HCT116 (cell line): ENCODE measurements at regions not wholly inside any gene's neighbourhood (a gene's known extent, or its start where the extent isn't known, plus 50 kb on each side); places are given as distances from the start of the nearest gene placed in this dataset.

Source experiments
- ATAC-seq: fragments of 200-7000 bp; cut with Tn5 transposase; 2 replicates; pipeline ENCODE4 v1.9.1; 2020; ENCODE audit warnings: mild to moderate bottlenecking, moderate library complexity
- BruUV-seq: library from RNA; stranded (reverse); fragments of 400-500 nt; replicated peaks from 2 replicates; lab custom pipeline; 2021; lab: Mats Ljungman, UMichigan
- CTCF ChIA-PET: fragments of 300-600 bp; sonication (Branson Sonifier 250); formaldehyde crosslinking; loops from one replicate; lab custom pipeline; 2021; ENCODE audit warnings: antibody characterized with exemption; lab: Charles Lee
- POLR2A ChIA-PET: fragments of 300-600, 350-600 bp; sonication (Branson Sonifier 250); formaldehyde crosslinking; loops from one replicate; lab custom pipeline; 2021; ENCODE audit warnings: antibody characterized with exemption; lab: Charles Lee
- RAD21 ChIA-PET, 2 experiments: fragments of 300-600 bp; sonication (Branson Sonifier 250); formaldehyde crosslinking; loops; one replicate each; lab custom pipeline; 2023; ENCODE audit warnings: low total read pairs in 2 of 2; ENCODE audit not compliant: uncharacterized antibody in 2 of 2, unreplicated experiment in 2 of 2, low non-redundant PET in 1 of 2; lab: Charles Lee
- DNase-seq: peaks from one replicate; pipeline ENCODE4 v3.0.0-alpha.2; 2010; ENCODE audit warnings: low read depth, low spot score
- H2AFZ ChIP-seq: fragments of 200-600 bp; shearing (Covaris generic), sonication (generic); 2 replicates; pipeline ENCODE4 v1.6.1; 2017; ENCODE audit warnings: low read depth, mixed run types, mixed read lengths, antibody characterized with exemption, low read length; ENCODE audit not compliant: poor library complexity, severe bottlenecking
- H3K27ac ChIP-seq: 2 replicates; pipeline ENCODE4 v1.5.1; 2012; ENCODE audit warnings: low read depth, low read length
- H3K27me3 ChIP-seq: fragments of 200-600 bp; sonication (generic); 2 replicates; pipeline ENCODE4 v1.6.1; 2016; ENCODE audit warnings: mixed run types, low read length, mixed read lengths; ENCODE audit not compliant: insufficient read depth
- H3K36me3 ChIP-seq, 2 experiments: fragments of 200-500 bp in 1 of 2; fragments of 200-600 bp in 1 of 2; sonication (Bioruptor generic) in 1 of 2; sonication (generic) in 1 of 2; 2 replicates each; pipeline versions ENCODE4 v1.5.1 to v1.6.1; 2014 to 2016; ENCODE audit warnings: low read length in 2 of 2, inconsistent platforms in 1 of 2, mixed read lengths in 1 of 2, mixed run types in 1 of 2; ENCODE audit not compliant: insufficient read depth in 2 of 2, control insufficient read depth in 1 of 2
- H3K4me1 ChIP-seq, 2 experiments: fragments of 200-600 bp in 1 of 2; sonication (generic) in 1 of 2; 2 replicates each; pipeline versions ENCODE4 v1.5.1 to v1.6.1; 2012 to 2017; ENCODE audit warnings: low read length in 2 of 2, inconsistent platforms in 1 of 2, mild to moderate bottlenecking in 1 of 2, mixed read lengths in 1 of 2, mixed run types in 1 of 2, moderate library complexity in 1 of 2; ENCODE audit not compliant: insufficient read depth in 2 of 2, control insufficient read depth in 1 of 2
- H3K4me2 ChIP-seq: fragments of 200-600 bp; sonication (generic); 2 replicates; pipeline ENCODE4 v1.6.1; 2017; ENCODE audit warnings: mixed run types, low read length, mixed read lengths
- H3K4me3 ChIP-seq, 2 experiments: fragments of 200-600 bp in 1 of 2; sonication (generic) in 1 of 2; replicated peaks in 1 of 2; 2 replicates each; pipeline ENCODE4 v1.5.1; 2011 to 2016; ENCODE audit warnings: low read length in 2 of 2, control low read depth in 1 of 2, low read depth in 1 of 2, mild to moderate bottlenecking in 1 of 2, mixed read lengths in 1 of 2, mixed run types in 1 of 2
- H3K79me2 ChIP-seq: fragments of 200-600 bp; sonication (generic); 2 replicates; pipeline ENCODE4 v1.6.1; 2017; ENCODE audit warnings: mild to moderate bottlenecking, mixed run types, low read length, moderate library complexity, mixed read lengths; ENCODE audit not compliant: insufficient read depth
- H3K9ac ChIP-seq: fragments of 200-600 bp; sonication (generic); 2 replicates; pipeline ENCODE4 v1.6.1; 2016; ENCODE audit warnings: low read length, mixed read lengths
- H3K9me2 ChIP-seq: fragments of 200-600 bp; sonication (generic), shearing (Covaris generic); 2 replicates; pipeline ENCODE4 v1.6.1; 2017; ENCODE audit warnings: mixed run types, mild to moderate bottlenecking, moderate library complexity; ENCODE audit not compliant: insufficient read depth
- H3K9me3 ChIP-seq, 2 experiments: fragments of 200-500 bp in 1 of 2; fragments of 200-600 bp in 1 of 2; sonication (Bioruptor generic) in 1 of 2; sonication (generic) in 1 of 2; 2 replicates each; pipeline ENCODE4 v1.6.1; 2014 to 2017; ENCODE audit warnings: low read length in 2 of 2, mixed read lengths in 2 of 2, inconsistent platforms in 1 of 2, low read depth in 1 of 2, mild to moderate bottlenecking in 1 of 2, mixed run types in 1 of 2, moderate library complexity in 1 of 2; ENCODE audit not compliant: control insufficient read depth in 1 of 2, insufficient read depth in 1 of 2
- H4K20me1 ChIP-seq: fragments of 200-600 bp; sonication (generic), shearing (Covaris generic); 2 replicates; pipeline ENCODE4 v1.6.1; 2017; ENCODE audit warnings: mixed run types, mild to moderate bottlenecking, moderate library complexity; ENCODE audit not compliant: insufficient read depth
- EZH2phosphoT487 ChIP-seq: fragments of 200-600 bp; IDR thresholded peaks from 2 replicates; pipeline ENCODE4 v1.6.1; 2018; ENCODE audit warnings: antibody characterized with exemption, borderline replicate concordance
- FOSL1 ChIP-seq: IDR thresholded peaks from 2 replicates; pipeline ENCODE4 v1.6.1; 2012; ENCODE audit warnings: low read depth
- POLR2A ChIP-seq: IDR thresholded peaks from 2 replicates; pipeline ENCODE4 v1.7.0; 2011; ENCODE audit warnings: borderline replicate concordance; ENCODE audit not compliant: insufficient read depth, insufficient read length; ENCODE audit errors: extremely low read depth
- SIN3A ChIP-seq: IDR thresholded peaks from 2 replicates; pipeline ENCODE4 v1.6.1; 2012; ENCODE audit warnings: low read depth
- SP1 ChIP-seq: IDR thresholded peaks from 2 replicates; pipeline ENCODE4 v1.6.1; 2012; ENCODE audit warnings: low read depth
- ZFX ChIP-seq: fragments of 450-650 bp; IDR thresholded peaks from 2 replicates; pipeline ENCODE4 v1.6.1; 2017
- intact Hi-C: fragments of 100-400 bp; cut with micrococcal nuclease; formaldehyde crosslinking; loops from 2 replicates; pipeline ENCODE4 v1.10.0; 2022
- TF ChIP-seq, protein P1 (sequence below): IDR thresholded peaks from 2 replicates; pipeline ENCODE4 v1.6.1; 2012
- TF ChIP-seq, protein P2 (sequence below): IDR thresholded peaks from 2 replicates; pipeline ENCODE4 v1.6.1; 2012; ENCODE audit warnings: low read depth

DNA sequence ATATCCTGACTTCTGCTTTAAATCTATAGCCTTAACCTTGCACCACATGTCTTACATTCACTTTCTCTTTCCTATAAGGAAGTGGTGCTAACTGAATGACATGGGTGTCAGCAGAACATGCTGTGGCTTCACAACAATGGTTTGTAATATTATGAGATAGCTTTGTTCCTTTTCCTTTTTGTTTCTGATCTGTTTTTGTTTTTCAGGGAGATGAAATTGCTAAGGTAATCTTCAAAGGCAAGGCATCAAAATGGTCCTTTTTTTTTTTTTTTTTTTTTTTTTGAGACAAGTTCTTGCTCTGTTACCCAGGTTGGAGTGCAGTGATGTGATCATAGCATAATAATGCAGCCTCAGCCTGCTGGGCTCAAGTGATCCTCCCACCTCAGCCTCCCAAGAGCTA lies 53.6 kb upstream of the RANBP6 start:
- H3K9ac ChIP-seq, result no peak overlapping the region
- H3K9me2 ChIP-seq, result no peaks in the 10 kb centered on the region
- CTCF ChIA-PET, result no interaction called here
- H3K4me2 ChIP-seq, result no peak overlapping the region
- no peaks in the 10 kb centered on the region for H4K20me1 ChIP-seq
- ATAC-seq (no peak), DNase-seq (no peak)
- peaks cover 0 to 7% of the 10 kb centered on the region in 2 experiments; a peak in 1 of 4 replicates for H3K9me3 ChIP-seq
- H3K36me3 ChIP-seq, result no peaks in the 10 kb centered on the region
- intact Hi-C loops, result no loop called here
- H3K79me2 ChIP-seq, result no peaks in the 10 kb centered on the region
- H3K27me3 ChIP-seq, result no peaks in the 10 kb centered on the region
- TF ChIP-seq SP1 (no peak), SIN3A (no peak), ZFX (no peak), POLR2A (no peak), FOSL1 (no peak), EZH2phosphoT487 (no peak)
- TF ChIP-seq, protein P1, sequence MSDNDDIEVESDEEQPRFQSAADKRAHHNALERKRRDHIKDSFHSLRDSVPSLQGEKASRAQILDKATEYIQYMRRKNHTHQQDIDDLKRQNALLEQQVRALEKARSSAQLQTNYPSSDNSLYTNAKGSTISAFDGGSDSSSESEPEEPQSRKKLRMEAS, result no peak
- TF ChIP-seq, protein P2, sequence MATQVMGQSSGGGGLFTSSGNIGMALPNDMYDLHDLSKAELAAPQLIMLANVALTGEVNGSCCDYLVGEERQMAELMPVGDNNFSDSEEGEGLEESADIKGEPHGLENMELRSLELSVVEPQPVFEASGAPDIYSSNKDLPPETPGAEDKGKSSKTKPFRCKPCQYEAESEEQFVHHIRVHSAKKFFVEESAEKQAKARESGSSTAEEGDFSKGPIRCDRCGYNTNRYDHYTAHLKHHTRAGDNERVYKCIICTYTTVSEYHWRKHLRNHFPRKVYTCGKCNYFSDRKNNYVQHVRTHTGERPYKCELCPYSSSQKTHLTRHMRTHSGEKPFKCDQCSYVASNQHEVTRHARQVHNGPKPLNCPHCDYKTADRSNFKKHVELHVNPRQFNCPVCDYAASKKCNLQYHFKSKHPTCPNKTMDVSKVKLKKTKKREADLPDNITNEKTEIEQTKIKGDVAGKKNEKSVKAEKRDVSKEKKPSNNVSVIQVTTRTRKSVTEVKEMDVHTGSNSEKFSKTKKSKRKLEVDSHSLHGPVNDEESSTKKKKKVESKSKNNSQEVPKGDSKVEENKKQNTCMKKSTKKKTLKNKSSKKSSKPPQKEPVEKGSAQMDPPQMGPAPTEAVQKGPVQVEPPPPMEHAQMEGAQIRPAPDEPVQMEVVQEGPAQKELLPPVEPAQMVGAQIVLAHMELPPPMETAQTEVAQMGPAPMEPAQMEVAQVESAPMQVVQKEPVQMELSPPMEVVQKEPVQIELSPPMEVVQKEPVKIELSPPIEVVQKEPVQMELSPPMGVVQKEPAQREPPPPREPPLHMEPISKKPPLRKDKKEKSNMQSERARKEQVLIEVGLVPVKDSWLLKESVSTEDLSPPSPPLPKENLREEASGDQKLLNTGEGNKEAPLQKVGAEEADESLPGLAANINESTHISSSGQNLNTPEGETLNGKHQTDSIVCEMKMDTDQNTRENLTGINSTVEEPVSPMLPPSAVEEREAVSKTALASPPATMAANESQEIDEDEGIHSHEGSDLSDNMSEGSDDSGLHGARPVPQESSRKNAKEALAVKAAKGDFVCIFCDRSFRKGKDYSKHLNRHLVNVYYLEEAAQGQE, result no peak
- no TSS peak for BruUV-seq
- no peak overlapping the region for H2AFZ ChIP-seq
- no peak overlapping the region for H3K4me3 ChIP-seq
- RAD21 ChIA-PET, result no interaction called here
- no peak overlapping the region for H3K27ac ChIP-seq
- POLR2A ChIA-PET, result no interaction called here
- H3K4me1 ChIP-seq, result no peaks in the 10 kb centered on the region
